Ovary (tissue), 7 donors: ENCODE measurements at regions not wholly inside any gene's neighbourhood (a gene's known extent, or its start where the extent isn't known, plus 50 kb on each side); places are given as distances from the start of the nearest gene placed in this dataset.

ENCODE experiments used
- DNase-seq, 5 donors: peaks; one replicate each; pipeline ENCODE4 v3.0.0-alpha.2; 2019 to 2020
- H3K27ac ChIP-seq, 2 donors: fragments of 200-600 bp; one replicate each; pipeline versions ENCODE4 v1.5.1 to v1.8.0; 2019 to 2022
- H3K27me3 ChIP-seq: fragments of 200-600 bp; one replicate; pipeline ENCODE4 v1.8.0; 2022
- H3K36me3 ChIP-seq: fragments of 200-600 bp; sonication (generic); one replicate; pipeline ENCODE4 v1.5.1; 2019
- H3K4me1 ChIP-seq: one replicate; pipeline ENCODE4 v1.8.1; 2013; ENCODE audit warnings: mild to moderate bottlenecking, moderate library complexity; ENCODE audit not compliant: insufficient read depth
- H3K4me3 ChIP-seq: fragments of 200-600 bp; sonication (generic); one replicate; pipeline ENCODE4 v1.5.1; 2017
- H3K9me3 ChIP-seq, 2 donors: fragments of 200-600 bp in 1 of 2; sonication (generic) in 1 of 2; one replicate each; pipeline versions ENCODE4 v1.5.1 to v1.8.1; 2013 to 2019; ENCODE audit warnings: mild to moderate bottlenecking in 1 of 2, moderate library complexity in 1 of 2
- EP300 ChIP-seq: sonication (generic); formaldehyde crosslinking; IDR thresholded peaks from one replicate; pipeline ENCODE4 v1.6.1; 2017; ENCODE audit warnings: antibody characterized with exemption
- POLR2A ChIP-seq: fragments of 450-650 bp; IDR thresholded peaks from one replicate; pipeline ENCODE4 v1.6.1; 2017; ENCODE audit warnings: antibody characterized with exemption, mild to moderate bottlenecking, moderate library complexity
- WGBS, 3 donors: extraction: QIAGEN DNeasy Blood & Tissue Kit in 1 of 3; methylation state at CpG; one replicate each; pipeline versions ENCODE4 v1.1.5 to v1.1.7; 2013 to 2017; 5-methylcytosine and 5-hydroxymethylcytosine counted together
- intact Hi-C, 4 donors: fragments of 100-400 bp; cut with DNase I; formaldehyde crosslinking; loops; one replicate each; pipeline versions ENCODE4 v1.11.0 to v1.15.1; 2022 to 2023
- TF ChIP-seq, protein P1 (sequence below), 3 donors: fragments of 450-650 bp in 2 of 3; fragments of 200-600 bp in 1 of 3; IDR thresholded peaks; one replicate each; pipeline versions ENCODE4 v1.5.1 to v1.8.0; 2016 to 2022; ENCODE audit warnings: antibody characterized with exemption in 3 of 3, mild to moderate bottlenecking in 1 of 3
- donor health status: DM: no; HTN: no; CAD: no; lungs with moderate emphysema.
- donor health status: DM: no; HTN: no; CAD: no.
- donor health status: Bipolar disorder and iron deficiency.
- donor health status: DM: no; HTN: no; CAD: no.
- donor health status: DM: yes; HTN: yes; CAD: no.

DNA sequence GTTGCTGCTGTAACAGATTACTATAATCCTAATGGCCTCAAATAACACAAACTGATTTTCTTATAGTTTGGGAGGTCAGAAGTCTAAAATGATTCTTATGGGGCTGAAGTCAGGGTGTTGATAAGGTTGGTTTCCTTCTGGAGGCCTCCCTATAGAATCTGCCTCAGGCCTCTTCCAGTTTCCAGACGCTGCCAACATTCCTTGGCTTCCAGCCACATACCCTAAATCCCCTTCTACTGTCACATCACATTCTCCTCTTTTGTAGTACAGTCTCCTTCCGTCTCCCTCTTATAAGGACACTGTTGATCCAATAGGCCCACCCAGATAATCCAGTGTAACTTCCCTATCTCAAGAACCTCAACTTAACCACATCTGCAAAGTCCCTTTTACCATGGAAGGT, 145.3 kb upstream of the NCAM2 start:
- no peaks in the 10 kb centered on the region for H3K4me1 ChIP-seq
- no peaks in the 10 kb centered on the region for H3K27me3 ChIP-seq
- no peak for DNase-seq
- H3K9me3 ChIP-seq, result no peaks in the 10 kb centered on the region
- no peak overlapping the region for H3K4me3 ChIP-seq
- 32 to 51% (median 41%) methylated on average over 2 of the region's 2 CpGs for WGBS, 3 donors
- H3K36me3 ChIP-seq, result no peaks in the 10 kb centered on the region
- no peak overlapping the region for H3K27ac ChIP-seq
- intact Hi-C loops, result no loop called here
- TF ChIP-seq, protein P1, sequence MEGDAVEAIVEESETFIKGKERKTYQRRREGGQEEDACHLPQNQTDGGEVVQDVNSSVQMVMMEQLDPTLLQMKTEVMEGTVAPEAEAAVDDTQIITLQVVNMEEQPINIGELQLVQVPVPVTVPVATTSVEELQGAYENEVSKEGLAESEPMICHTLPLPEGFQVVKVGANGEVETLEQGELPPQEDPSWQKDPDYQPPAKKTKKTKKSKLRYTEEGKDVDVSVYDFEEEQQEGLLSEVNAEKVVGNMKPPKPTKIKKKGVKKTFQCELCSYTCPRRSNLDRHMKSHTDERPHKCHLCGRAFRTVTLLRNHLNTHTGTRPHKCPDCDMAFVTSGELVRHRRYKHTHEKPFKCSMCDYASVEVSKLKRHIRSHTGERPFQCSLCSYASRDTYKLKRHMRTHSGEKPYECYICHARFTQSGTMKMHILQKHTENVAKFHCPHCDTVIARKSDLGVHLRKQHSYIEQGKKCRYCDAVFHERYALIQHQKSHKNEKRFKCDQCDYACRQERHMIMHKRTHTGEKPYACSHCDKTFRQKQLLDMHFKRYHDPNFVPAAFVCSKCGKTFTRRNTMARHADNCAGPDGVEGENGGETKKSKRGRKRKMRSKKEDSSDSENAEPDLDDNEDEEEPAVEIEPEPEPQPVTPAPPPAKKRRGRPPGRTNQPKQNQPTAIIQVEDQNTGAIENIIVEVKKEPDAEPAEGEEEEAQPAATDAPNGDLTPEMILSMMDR (IDR thresholded peaks at IDR 0.05), result no peak
- TF ChIP-seq EP300, result no peak
- no peak for TF ChIP-seq POLR2A

DNA sequence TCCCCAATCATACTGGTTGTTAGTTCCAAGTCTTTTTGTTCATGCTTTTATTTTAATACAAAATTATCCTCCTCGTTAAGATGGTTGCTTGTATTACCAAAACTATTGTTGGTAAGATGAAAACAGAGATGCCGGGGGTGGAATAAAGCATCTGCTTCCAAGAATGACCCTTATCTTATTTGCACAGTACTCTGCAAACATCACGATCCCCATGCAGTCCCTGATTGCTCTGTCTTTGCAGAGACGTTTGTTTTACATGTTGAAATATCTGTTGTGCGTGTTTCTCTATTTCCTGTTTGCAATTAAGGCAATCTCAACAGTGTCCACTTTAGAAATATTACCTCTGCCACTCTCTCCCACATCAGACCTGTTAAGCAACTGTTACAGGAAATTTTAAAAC, 141.3 kb upstream of the NCAM2 start:
- H3K36me3 ChIP-seq, result no peaks in the 10 kb centered on the region
- intact Hi-C loops, result no loop called here

GRCh38 chr21:20874202-20874601, 124.0 kb upstream of the NCAM2 start:
- H3K9me3 ChIP-seq, result no peaks in the 10 kb centered on the region
- TF ChIP-seq, protein P1 (IDR thresholded peaks at IDR 0.05), result no peak
- TF ChIP-seq POLR2A, result no peak
- no peak for TF ChIP-seq EP300
- 70 to 82% (median 81%) methylated on average over 1 of the region's 1 CpG for WGBS, 3 donors
- H3K4me1 ChIP-seq, result no peaks in the 10 kb centered on the region
- H3K4me3 ChIP-seq, result no peak overlapping the region
- intact Hi-C loops, result no loop called here
- H3K27me3 ChIP-seq, result no peaks in the 10 kb centered on the region
- H3K36me3 ChIP-seq, result no peaks in the 10 kb centered on the region
- H3K27ac ChIP-seq, result no peak overlapping the region
- DNase-seq, result no peak

More for the DNA sequence above, 141.3 kb upstream of the NCAM2 start:
- H3K27ac ChIP-seq, result no peak overlapping the region
- H3K4me1 ChIP-seq, result no peaks in the 10 kb centered on the region
- 5 to 33% (median 8%) methylated on average over 5 of the region's 5 CpGs for WGBS, 3 donors
- no peak overlapping the region for H3K4me3 ChIP-seq
- no peaks in the 10 kb centered on the region for H3K27me3 ChIP-seq
- TF ChIP-seq, protein P1 (IDR thresholded peaks at IDR 0.05), result no peak
- no peak for TF ChIP-seq POLR2A
- no peak for TF ChIP-seq EP300
- no peak for DNase-seq
- H3K9me3 ChIP-seq, result no peaks in the 10 kb centered on the region

GRCh38 chr21:20875742-20876141, 122.5 kb upstream of the NCAM2 start:
- no peaks in the 10 kb centered on the region for H3K36me3 ChIP-seq
- DNase-seq, result no peak

More at GRCh38 chr21:20875742-20876141, 122.5 kb upstream of the NCAM2 start:
- Histone ChIP-seq H3K4me1 (no peaks in the 10 kb centered on the region), H3K27me3 (no peaks in the 10 kb centered on the region), H3K4me3 (no peak overlapping the region), H3K27ac (no peak overlapping the region), H3K9me3 (no peaks in the 10 kb centered on the region)
- intact Hi-C loops, result no loop called here
- TF ChIP-seq EP300, result no peak
- no peak for TF ChIP-seq POLR2A
- TF ChIP-seq, protein P1 (IDR thresholded peaks at IDR 0.05), result no peak
